Effector memory CD8-positive, alpha-beta T cell (primary cell): ENCODE measurements at regions not wholly inside any gene's neighbourhood (a gene's known extent, or its start where the extent isn't known, plus 50 kb on each side); places are given as distances from the start of the nearest gene placed in this dataset.

ENCODE experiments used
- ATAC-seq: fragments of 150-1000 bp; cut with Tn5 transposase; replicated peaks from 2 replicates; pipeline ENCODE4 v1.10.0; 2021; ENCODE audit warnings: mild to moderate bottlenecking, moderate library complexity
- DNase-seq, 3 experiments: peaks; one replicate each; pipeline ENCODE4 v3.0.0; 2021
- H3K27ac Mint-ChIP-seq, 2 donors: one replicate each; pipeline ENCODE4 v1.8.0; 2022; ENCODE audit warnings: mild to moderate bottlenecking in 2 of 2, mixed read lengths in 2 of 2, moderate library complexity in 2 of 2
- H3K27me3 Mint-ChIP-seq, 2 donors: one replicate each; pipeline ENCODE4 v1.8.0; 2022; ENCODE audit warnings: mixed read lengths in 2 of 2
- H3K36me3 Mint-ChIP-seq: one replicate; pipeline ENCODE4 v1.8.0; 2022; ENCODE audit warnings: mild to moderate bottlenecking, moderate library complexity, mixed read lengths; ENCODE audit not compliant: insufficient read depth
- H3K4me1 Mint-ChIP-seq, 2 donors: one replicate each; pipeline ENCODE4 v1.8.0; 2022; ENCODE audit warnings: low read depth in 2 of 2, mixed read lengths in 2 of 2
- H3K4me3 Mint-ChIP-seq, 2 donors: one replicate each; pipeline ENCODE4 v1.8.0; 2022; ENCODE audit warnings: mild to moderate bottlenecking in 2 of 2, mixed read lengths in 2 of 2, moderate library complexity in 2 of 2
- H3K9me3 Mint-ChIP-seq, 2 donors: one replicate each; pipeline ENCODE4 v1.8.0; 2022; ENCODE audit warnings: mixed read lengths in 2 of 2

DNA sequence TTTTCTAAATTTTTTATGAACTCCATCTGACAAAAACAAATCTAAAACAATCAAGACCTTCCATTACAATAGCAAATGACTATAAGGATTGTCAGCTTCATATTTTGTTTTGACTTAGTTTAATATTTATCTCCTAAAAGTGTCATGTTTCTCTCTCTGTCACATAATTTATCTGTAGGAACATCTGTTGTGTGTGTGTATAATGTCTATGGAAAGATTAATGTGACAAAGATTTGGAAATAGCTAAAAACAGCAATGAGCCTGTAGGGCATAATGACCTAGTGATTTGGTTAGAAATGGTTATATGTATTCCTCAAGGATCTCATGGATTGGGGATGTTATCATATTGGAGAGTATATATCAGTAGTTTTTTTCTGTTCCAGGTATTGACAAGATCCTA is 69.6 kb upstream of the MDFIC start:
- Mint-ChIP-seq H3K27me3 (no peaks in the 10 kb centered on the region), H3K4me3 (no peak overlapping the region), H3K27ac (no peak overlapping the region), H3K9me3 (no peaks in the 10 kb centered on the region), H3K4me1 (no peaks in the 10 kb centered on the region), H3K36me3 (peaks cover 3% of the 10 kb centered on the region)
- no peak for ATAC-seq
- DNase-seq = no peak

GRCh38 chr7:114853189-114853588 is 68.7 kb upstream of the MDFIC start:
- Mint-ChIP-seq H3K27me3 (no peaks in the 10 kb centered on the region), H3K36me3 (peaks cover 3% of the 10 kb centered on the region), H3K9me3 (no peaks in the 10 kb centered on the region), H3K4me1 (no peaks in the 10 kb centered on the region), H3K27ac (no peak overlapping the region), H3K4me3 (no peak overlapping the region)
- DNase-seq (no peak), ATAC-seq (no peak)

DNA sequence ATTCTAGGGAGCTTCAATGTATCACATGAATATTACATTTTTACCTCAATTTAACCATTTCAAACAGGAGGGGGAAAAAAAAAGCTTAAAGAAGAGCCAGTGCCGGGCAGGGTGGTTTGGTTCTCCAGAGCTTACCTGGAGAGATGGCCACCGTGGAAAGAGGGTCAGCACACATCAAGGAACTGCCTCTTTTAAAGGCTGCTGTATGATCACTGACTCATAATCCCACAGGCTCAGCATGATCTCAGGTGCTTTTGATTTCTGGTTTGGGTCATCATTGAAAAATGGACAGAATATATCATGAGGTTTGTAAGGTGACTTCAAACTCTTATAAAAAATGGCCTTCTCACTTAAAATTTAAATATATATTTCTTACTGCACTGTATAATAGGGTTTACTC is 67.5 kb upstream of the MDFIC start:
- Mint-ChIP-seq H3K4me3 (no peak overlapping the region), H3K27me3 (no peaks in the 10 kb centered on the region), H3K27ac (no peak overlapping the region), H3K36me3 (peaks cover 3% of the 10 kb centered on the region), H3K9me3 (no peaks in the 10 kb centered on the region), H3K4me1 (no peaks in the 10 kb centered on the region)
- DNase-seq (no peak), ATAC-seq (no peak)

- Mint-ChIP-seq H3K4me3 (no peak overlapping the region), H3K4me1 (no peaks in the 10 kb centered on the region), H3K9me3 (no peaks in the 10 kb centered on the region), H3K27me3 (no peaks in the 10 kb centered on the region), H3K36me3 (peaks cover 3% of the 10 kb centered on the region), H3K27ac (no peak overlapping the region)
- no peak for DNase-seq
- no peak for ATAC-seq
Measured at GRCh38 chr7:114856625-114857024, 65.3 kb upstream of the MDFIC start.

DNA sequence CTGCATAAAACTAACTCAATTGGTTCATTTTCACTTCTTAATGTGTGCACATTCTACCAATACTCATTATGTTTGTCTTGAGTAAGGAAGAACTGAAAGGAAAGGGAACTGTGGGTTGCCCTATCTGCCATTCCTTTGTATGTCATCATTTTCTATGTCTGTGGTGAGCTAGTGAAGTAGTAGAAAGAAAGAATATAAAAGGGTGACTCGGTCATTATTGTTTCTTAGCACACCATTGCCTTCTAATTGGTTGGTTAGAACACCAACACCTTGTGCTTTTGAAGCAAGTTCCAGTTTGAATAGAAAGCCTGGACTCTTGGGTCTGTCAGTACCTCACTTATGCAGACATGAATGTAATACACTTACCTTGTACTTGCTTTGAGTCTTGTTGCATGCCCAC is 64.3 kb upstream of the MDFIC start:
- Mint-ChIP-seq H3K27me3 (no peaks in the 10 kb centered on the region), H3K36me3 (peaks cover 3% of the 10 kb centered on the region), H3K27ac (no peak overlapping the region), H3K4me1 (no peaks in the 10 kb centered on the region), H3K9me3 (no peaks in the 10 kb centered on the region), H3K4me3 (no peak overlapping the region)
- ATAC-seq (no peak), DNase-seq (no peak)

GRCh38 chr7:114859477-114859876 is 62.4 kb upstream of the MDFIC start:
- H3K4me1 Mint-ChIP-seq = no peaks in the 10 kb centered on the region
- H3K27ac Mint-ChIP-seq = no peak overlapping the region
- DNase-seq (no peak), ATAC-seq (no peak)
- H3K9me3 Mint-ChIP-seq = no peaks in the 10 kb centered on the region
- no peaks in the 10 kb centered on the region for H3K27me3 Mint-ChIP-seq
- no peak overlapping the region for H3K4me3 Mint-ChIP-seq
- H3K36me3 Mint-ChIP-seq = peaks cover 3% of the 10 kb centered on the region

GRCh38 chr7:114860206-114860605 is 61.7 kb upstream of the MDFIC start:
- Mint-ChIP-seq H3K4me1 (no peaks in the 10 kb centered on the region), H3K27ac (no peak overlapping the region), H3K4me3 (no peak overlapping the region), H3K27me3 (no peaks in the 10 kb centered on the region), H3K36me3 (peaks cover 2% of the 10 kb centered on the region), H3K9me3 (no peaks in the 10 kb centered on the region)
- DNase-seq (no peak), ATAC-seq (no peak)

DNA sequence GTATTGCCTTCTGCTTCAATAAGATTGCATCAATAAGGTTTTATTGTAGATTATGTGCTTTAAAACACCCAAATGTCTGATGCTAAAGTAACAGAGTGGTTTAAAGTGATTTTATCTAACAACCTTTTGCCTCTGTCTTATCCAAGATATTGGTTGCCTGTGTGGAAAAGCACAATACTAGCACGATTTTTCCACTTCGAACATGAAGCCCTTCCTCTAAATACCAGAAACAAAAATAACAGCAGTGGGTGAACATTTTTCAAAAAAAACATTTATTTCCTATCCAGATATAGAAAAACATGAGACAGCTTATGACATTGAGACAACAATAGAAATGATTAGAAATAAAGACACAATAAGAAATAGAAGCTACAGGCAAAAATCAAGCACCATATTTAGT is 59.5 kb upstream of the MDFIC start:
- DNase-seq (no peak), ATAC-seq (no peak)
- no peak overlapping the region for H3K27ac Mint-ChIP-seq
- no peaks in the 10 kb centered on the region for H3K36me3 Mint-ChIP-seq
- H3K4me3 Mint-ChIP-seq = no peak overlapping the region
- H3K9me3 Mint-ChIP-seq = no peaks in the 10 kb centered on the region
- peaks cover 0 to 4% of the 10 kb centered on the region in 2 donors for H3K4me1 Mint-ChIP-seq
- H3K27me3 Mint-ChIP-seq = no peaks in the 10 kb centered on the region

GRCh38 chr7:114864278-114864677 is 57.6 kb upstream of the MDFIC start:
- H3K27me3 Mint-ChIP-seq = no peaks in the 10 kb centered on the region
- ATAC-seq = no peak
- H3K9me3 Mint-ChIP-seq = no peaks in the 10 kb centered on the region
- H3K27ac Mint-ChIP-seq = no peak overlapping the region
- no peak overlapping the region for H3K4me3 Mint-ChIP-seq
- DNase-seq = no peak
- H3K36me3 Mint-ChIP-seq = no peaks in the 10 kb centered on the region
- H3K4me1 Mint-ChIP-seq = peaks cover 0 to 4% of the 10 kb centered on the region in 2 donors

DNA sequence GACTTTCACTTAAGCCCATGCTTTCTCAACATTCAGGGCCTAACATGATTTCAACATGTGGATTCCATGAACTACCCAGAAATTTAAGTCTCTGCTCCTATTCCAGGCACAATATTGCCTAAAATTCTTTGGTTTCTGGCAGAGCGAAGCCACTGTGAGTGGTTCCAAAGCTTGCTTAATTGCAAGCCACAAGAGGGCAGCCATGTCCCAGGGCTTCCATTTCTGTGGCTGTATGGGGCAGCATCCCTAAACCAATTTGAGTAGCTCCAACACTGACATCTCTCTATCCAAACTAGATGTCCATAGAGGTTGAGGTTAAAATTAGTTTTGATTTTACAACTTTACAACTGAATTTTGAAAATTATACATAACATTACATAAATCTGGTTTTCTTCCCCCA is 56.3 kb upstream of the MDFIC start:
- Mint-ChIP-seq H3K4me1 (peaks cover 0 to 4% of the 10 kb centered on the region in 2 donors), H3K36me3 (no peaks in the 10 kb centered on the region), H3K9me3 (no peaks in the 10 kb centered on the region), H3K27ac (no peak overlapping the region), H3K27me3 (no peaks in the 10 kb centered on the region), H3K4me3 (no peak overlapping the region)
- peak; percentile 44 to 53 (median 52) for DNase-seq
- peak; percentile 91 for ATAC-seq
